GM23338 (cell line): ENCODE measurements at regions not wholly inside any gene's neighbourhood (a gene's known extent, or its start where the extent isn't known, plus 50 kb on each side); places are given as distances from the start of the nearest gene placed in this dataset.

Source experiments
- ATAC-seq: fragments of 200-7000 bp; cut with Tn5 transposase; 3 replicates; pipeline ENCODE4 v1.9.1; 2020
- DNase-seq: peaks from one replicate; pipeline ENCODE4 v3.0.0-alpha.2; 2015; ENCODE audit warnings: low spot score
- H2AFZ ChIP-seq: fragments of 200-600 bp; sonication (generic); 2 replicates; pipeline ENCODE4 v1.8.0; 2016; ENCODE audit warnings: antibody characterized with exemption, mild to moderate bottlenecking, moderate library complexity
- H3F3A ChIP-seq: fragments of 200-600 bp; sonication (generic); replicated peaks from 2 replicates; pipeline ENCODE4 v1.8.0; 2017; ENCODE audit warnings: antibody characterized with exemption, mixed run types, low read depth
- H3K27ac ChIP-seq: fragments of 200-600 bp; sonication (generic); 2 replicates; pipeline ENCODE4 v1.6.1; 2016; ENCODE audit warnings: low read depth
- H3K27me3 ChIP-seq: fragments of 200-600 bp; sonication (generic); 2 replicates; pipeline ENCODE4 v1.8.0; 2016; ENCODE audit warnings: mild to moderate bottlenecking, mixed run types, moderate library complexity; ENCODE audit not compliant: insufficient read depth
- H3K36me3 ChIP-seq: fragments of 200-600 bp; sonication (generic); 2 replicates; pipeline ENCODE4 v1.8.0; 2016; ENCODE audit warnings: mild to moderate bottlenecking; ENCODE audit not compliant: insufficient read depth
- H3K4me1 ChIP-seq: fragments of 200-600 bp; sonication (generic); 2 replicates; pipeline ENCODE4 v1.8.0; 2016; ENCODE audit warnings: mild to moderate bottlenecking, moderate library complexity; ENCODE audit not compliant: insufficient read depth
- H3K4me2 ChIP-seq: fragments of 200-600 bp; sonication (generic); 2 replicates; pipeline ENCODE4 v1.7.1; 2017; ENCODE audit warnings: mixed run types
- H3K4me3 ChIP-seq: fragments of 200-600 bp; sonication (generic); 2 replicates; pipeline ENCODE4 v1.6.1; 2016; ENCODE audit warnings: mixed run types
- H3K79me2 ChIP-seq: fragments of 200-600 bp; sonication (generic); replicated peaks from 2 replicates; pipeline ENCODE4 v1.8.0; 2017; ENCODE audit warnings: mild to moderate bottlenecking; ENCODE audit not compliant: insufficient read depth
- H3K9me2 ChIP-seq: fragments of 200-600 bp; sonication (generic); 2 replicates; pipeline ENCODE4 v1.8.0; 2017; ENCODE audit not compliant: insufficient read depth
- H4K20me1 ChIP-seq: fragments of 200-600 bp; sonication (generic); replicated peaks from 2 replicates; pipeline ENCODE4 v1.8.0; 2017; ENCODE audit warnings: mild to moderate bottlenecking; ENCODE audit not compliant: insufficient read depth
- H3K27ac Mint-ChIP-seq: 2 replicates; pipeline ENCODE4 v1.8.0; 2020; ENCODE audit warnings: inconsistent platforms, mild to moderate bottlenecking, moderate library complexity, mixed read lengths
- H3K27me3 Mint-ChIP-seq: 3 replicates; pipeline ENCODE4 v1.8.0; 2022; ENCODE audit warnings: low read depth, mild to moderate bottlenecking, moderate library complexity, mixed read lengths, inconsistent platforms; ENCODE audit not compliant: insufficient read depth, poor library complexity
- H3K36me3 Mint-ChIP-seq: 3 replicates; pipeline ENCODE4 v1.8.0; 2021; ENCODE audit warnings: low read depth, mild to moderate bottlenecking, inconsistent platforms, moderate library complexity, mixed read lengths
- H3K4me1 Mint-ChIP-seq: 3 replicates; pipeline ENCODE4 v1.8.0; 2020; ENCODE audit warnings: mild to moderate bottlenecking, inconsistent platforms, mixed read lengths
- H3K4me3 Mint-ChIP-seq: 3 replicates; pipeline ENCODE4 v1.8.0; 2021; ENCODE audit warnings: moderate library complexity, mild to moderate bottlenecking, inconsistent platforms, mixed read lengths
- H3K9me3 Mint-ChIP-seq: 3 replicates; pipeline ENCODE4 v1.8.0; 2020; ENCODE audit warnings: moderate library complexity, mild to moderate bottlenecking, inconsistent platforms, mixed read lengths
- CREB1 ChIP-seq: fragments of 250-450 bp; sonication (Bioruptor Pico); IDR thresholded peaks from 2 replicates; pipeline ENCODE4 v1.5.0; 2020; ENCODE audit warnings: low read depth, mild to moderate bottlenecking, moderate library complexity
- CTCF ChIP-seq, 2 experiments: fragments of 200-600 bp in 1 of 2; sonication (generic) in 1 of 2; conservative IDR thresholded peaks; 2 replicates each; pipeline versions ENCODE4 v1.5.1 to v1.6.1; 2016 to 2017; ENCODE audit warnings: antibody characterized with exemption in 2 of 2, low read depth in 2 of 2, mild to moderate bottlenecking in 2 of 2, moderate library complexity in 1 of 2
- EZH2 ChIP-seq: fragments of 200-600 bp; sonication (generic); IDR thresholded peaks from one replicate; pipeline ENCODE4 v1.8.0; 2017; ENCODE audit warnings: antibody characterized with exemption, mild to moderate bottlenecking, low read depth; ENCODE audit not compliant: unreplicated experiment
- EZH2phosphoT487 ChIP-seq: fragments of 200-600 bp; sonication (generic); IDR thresholded peaks from one replicate; pipeline ENCODE4 v1.8.1; 2018; ENCODE audit warnings: antibody characterized with exemption; ENCODE audit not compliant: unreplicated experiment
- JUNB ChIP-seq: IDR thresholded peaks from one replicate; pipeline ENCODE4 v1.6.1; 2016; ENCODE audit warnings: antibody characterized with exemption; ENCODE audit not compliant: unreplicated experiment
- NANOG ChIP-seq: IDR thresholded peaks from 2 replicates; pipeline ENCODE4 v1.6.1; 2016; ENCODE audit warnings: antibody characterized with exemption, borderline replicate concordance
- POLR2AphosphoS5 ChIP-seq: IDR thresholded peaks from 2 replicates; pipeline ENCODE4 v1.6.1; 2016; ENCODE audit warnings: antibody characterized with exemption, low read depth
- STAT1 ChIP-seq: IDR thresholded peaks from one replicate; pipeline ENCODE4 v1.6.1; 2016; ENCODE audit warnings: antibody characterized with exemption; ENCODE audit not compliant: unreplicated experiment
- ZNF462 ChIP-seq: fragments of 250-450 bp; sonication (Bioruptor Pico); IDR thresholded peaks from 2 replicates; pipeline ENCODE4 v1.5.0; 2020; ENCODE audit warnings: mild to moderate bottlenecking, moderate library complexity

- Histone ChIP-seq H3K27ac (no peak overlapping the region), H3K9me2 (no peaks in the 10 kb centered on the region), H4K20me1 (no peaks in the 10 kb centered on the region), H3K4me2 (no peak overlapping the region), H3K36me3 (no peaks in the 10 kb centered on the region), H3F3A (no peaks in the 10 kb centered on the region), H2AFZ (no peak overlapping the region), H3K4me3 (no peak overlapping the region), H3K27me3 (no peaks in the 10 kb centered on the region), H3K4me1 (peaks cover 10% of the 10 kb centered on the region), H3K79me2 (no peaks in the 10 kb centered on the region)
- no peak for DNase-seq
- H3K27me3 Mint-ChIP-seq = no peaks in the 10 kb centered on the region
- peaks cover 14% of the 10 kb centered on the region for H3K4me1 Mint-ChIP-seq
- no peak for ATAC-seq
- no peak overlapping the region for H3K4me3 Mint-ChIP-seq
- H3K36me3 Mint-ChIP-seq = no peaks in the 10 kb centered on the region
- no peak overlapping the region for H3K27ac Mint-ChIP-seq
- H3K9me3 Mint-ChIP-seq = no peaks in the 10 kb centered on the region
- TF ChIP-seq NANOG (no peak), ZNF462 (CRISPR knock-in tag) (no peak), CTCF (conservative IDR thresholded peaks at IDR 0.05; ENCODE audit: low read depth in 2 of 2) (no peak), EZH2 (no peak), JUNB (no peak), POLR2AphosphoS5 (no peak), CREB1 (no peak), STAT1 (no peak), EZH2phosphoT487 (no peak)
Observed at GRCh38 chr1:83571536-83571935, 427.4 kb downstream of the TTLL7 start.
